CD4-positive, alpha-beta memory T cell (primary cell): ENCODE measurements at regions not wholly inside any gene's neighbourhood (a gene's known extent, or its start where the extent isn't known, plus 50 kb on each side); places are given as distances from the start of the nearest gene placed in this dataset.

Experiments used
- CTCF ChIA-PET: fragments of 350-600 bp; sonication (Branson Sonifier 250); formaldehyde crosslinking; loops from one replicate; lab custom pipeline; 2021; ENCODE audit warnings: inconsistent platforms; ENCODE audit not compliant: partially characterized antibody; lab: Charles Lee
- POLR2A ChIA-PET: fragments of 350-600 bp; sonication (Branson Sonifier 250); formaldehyde crosslinking; loops from one replicate; lab custom pipeline; 2021; ENCODE audit not compliant: partially characterized antibody; lab: Charles Lee
- DNase-seq, 5 donors: peaks; one replicate each; pipeline versions ENCODE4 v3.0.0 to v3.0.0-alpha.2; 2020 to 2022; ENCODE audit warnings: mixed read lengths in 1 of 5
- H3K27ac ChIP-seq: one replicate; pipeline ENCODE4 v1.7.0; 2013; ENCODE audit warnings: low read depth, low read length
- H3K27me3 ChIP-seq: 2 replicates; pipeline ENCODE4 v1.7.0; 2013; ENCODE audit warnings: mild to moderate bottlenecking, low read length, moderate library complexity; ENCODE audit not compliant: insufficient read depth
- H3K36me3 ChIP-seq: 2 replicates; pipeline ENCODE4 v1.7.0; 2013; ENCODE audit warnings: mild to moderate bottlenecking, low read length, moderate library complexity; ENCODE audit not compliant: insufficient read depth
- H3K4me1 ChIP-seq: 2 replicates; pipeline ENCODE4 v1.7.0; 2013; ENCODE audit warnings: mild to moderate bottlenecking, low read length, moderate library complexity; ENCODE audit not compliant: insufficient read depth
- H3K4me3 ChIP-seq, 2 donors: one replicate each; pipeline ENCODE4 v1.7.0; 2013; ENCODE audit warnings: low read length in 2 of 2, mild to moderate bottlenecking in 1 of 2
- H3K9me3 ChIP-seq, 2 donors: one replicate each; pipeline ENCODE4 v1.7.0; 2013; ENCODE audit warnings: low read length in 2 of 2, control low read depth in 1 of 2; ENCODE audit not compliant: control insufficient read depth in 1 of 2
- H3K27ac Mint-ChIP-seq, 7 donors: one replicate each; pipeline ENCODE4 v1.8.0; 2020 to 2021; ENCODE audit warnings: mixed read lengths in 7 of 7, mild to moderate bottlenecking in 6 of 7, inconsistent platforms in 3 of 7, moderate library complexity in 3 of 7
- H3K27me3 Mint-ChIP-seq, 2 donors: one replicate each; pipeline ENCODE4 v1.8.0; 2020 to 2021; ENCODE audit warnings: mixed read lengths in 2 of 2
- H3K36me3 Mint-ChIP-seq, 2 donors: one replicate each; pipeline ENCODE4 v1.8.0; 2020 to 2021; ENCODE audit warnings: mixed read lengths in 2 of 2, inconsistent platforms in 1 of 2, mild to moderate bottlenecking in 1 of 2
- H3K4me1 Mint-ChIP-seq, 4 donors: one replicate each; pipeline ENCODE4 v1.8.0; 2020 to 2021; ENCODE audit warnings: mixed read lengths in 4 of 4, mild to moderate bottlenecking in 1 of 4
- H3K4me3 Mint-ChIP-seq, 8 donors: one replicate each; pipeline ENCODE4 v1.8.0; 2020 to 2021; ENCODE audit warnings: mixed read lengths in 8 of 8, mild to moderate bottlenecking in 7 of 8, moderate library complexity in 6 of 8, inconsistent platforms in 3 of 8
- H3K9me3 Mint-ChIP-seq, 8 donors: one replicate each; pipeline ENCODE4 v1.8.0; 2020 to 2021; ENCODE audit warnings: mixed read lengths in 8 of 8, mild to moderate bottlenecking in 5 of 8, inconsistent platforms in 3 of 8, moderate library complexity in 1 of 8
- intact Hi-C: fragments of 100-400 bp; cut with micrococcal nuclease; formaldehyde crosslinking; loops from one replicate; pipeline ENCODE4 v1.15.1; 2023

- no peak for DNase-seq
- Histone ChIP-seq H3K36me3 (no peaks in the 10 kb centered on the region), H3K27me3 (no peaks in the 10 kb centered on the region), H3K4me3 (no peak overlapping the region), H3K27ac (no peak overlapping the region), H3K9me3 (no peaks in the 10 kb centered on the region), H3K4me1 (no peaks in the 10 kb centered on the region)
- no peaks in the 10 kb centered on the region for H3K36me3 Mint-ChIP-seq
- no peak overlapping the region for H3K27ac Mint-ChIP-seq
- H3K9me3 Mint-ChIP-seq: no peaks in the 10 kb centered on the region
- intact Hi-C loops: no loop called here
- H3K4me3 Mint-ChIP-seq: no peak overlapping the region
- no peaks in the 10 kb centered on the region for H3K4me1 Mint-ChIP-seq
- peaks cover 0 to 5% of the 10 kb centered on the region in 2 donors for H3K27me3 Mint-ChIP-seq
- POLR2A ChIA-PET: no interaction called here
- CTCF ChIA-PET: no interaction called here
These were observed 121.1 kb upstream of the SORBS2 start for GRCh38 chr4:185933078-185933581.

- H3K27ac ChIP-seq: no peak overlapping the region
- H3K27ac Mint-ChIP-seq: no peak overlapping the region
- H3K36me3 ChIP-seq: no peaks in the 10 kb centered on the region
- H3K4me3 ChIP-seq: no peak overlapping the region
- H3K36me3 Mint-ChIP-seq: no peaks in the 10 kb centered on the region
- no peaks in the 10 kb centered on the region for H3K4me1 ChIP-seq
- ChIA-PET POLR2A (no interaction called here), CTCF (no interaction called here)
- H3K9me3 ChIP-seq: no peaks in the 10 kb centered on the region
- no peak for DNase-seq
- intact Hi-C loops: no loop called here
- H3K27me3 ChIP-seq: no peaks in the 10 kb centered on the region
- peaks cover 0 to 3% of the 10 kb centered on the region in 2 donors for H3K27me3 Mint-ChIP-seq
- H3K4me3 Mint-ChIP-seq: no peak overlapping the region
- H3K4me1 Mint-ChIP-seq: no peaks in the 10 kb centered on the region
- H3K9me3 Mint-ChIP-seq: no peaks in the 10 kb centered on the region
These were observed 124.8 kb upstream of the SORBS2 start for GRCh38 chr4:185936650-185937376.

GRCh38 chr4:185938654-185939053, 126.7 kb upstream of the SORBS2 start:
- no peak overlapping the region for H3K27ac Mint-ChIP-seq
- no peaks in the 10 kb centered on the region for H3K36me3 Mint-ChIP-seq
- no peaks in the 10 kb centered on the region for H3K36me3 ChIP-seq
- intact Hi-C loops: no loop called here
- no peak overlapping the region for H3K4me3 ChIP-seq
- ChIA-PET CTCF (no interaction called here), POLR2A (no interaction called here)
- H3K9me3 ChIP-seq: no peaks in the 10 kb centered on the region
- peaks cover 0 to 3% of the 10 kb centered on the region in 2 donors for H3K27me3 Mint-ChIP-seq
- no peak for DNase-seq
- no peak overlapping the region for H3K4me3 Mint-ChIP-seq
- no peaks in the 10 kb centered on the region for H3K4me1 ChIP-seq
- no peaks in the 10 kb centered on the region for H3K4me1 Mint-ChIP-seq
- H3K9me3 Mint-ChIP-seq: no peaks in the 10 kb centered on the region
- no peaks in the 10 kb centered on the region for H3K27me3 ChIP-seq
- no peak overlapping the region for H3K27ac ChIP-seq

- peaks cover 0 to 3% of the 10 kb centered on the region in 2 donors for H3K27me3 Mint-ChIP-seq
- ChIA-PET POLR2A (no interaction called here), CTCF (no interaction called here)
- H3K27ac Mint-ChIP-seq: no peak overlapping the region
- no peaks in the 10 kb centered on the region for H3K9me3 ChIP-seq
- no peaks in the 10 kb centered on the region for H3K4me1 ChIP-seq
- H3K9me3 Mint-ChIP-seq: no peaks in the 10 kb centered on the region
- H3K36me3 Mint-ChIP-seq: no peaks in the 10 kb centered on the region
- no peaks in the 10 kb centered on the region for H3K36me3 ChIP-seq
- H3K4me3 Mint-ChIP-seq: no peak overlapping the region
- H3K4me1 Mint-ChIP-seq: no peaks in the 10 kb centered on the region
- no peaks in the 10 kb centered on the region for H3K27me3 ChIP-seq
- intact Hi-C loops: no loop called here
- no peak overlapping the region for H3K27ac ChIP-seq
- H3K4me3 ChIP-seq: no peak overlapping the region
- no peak for DNase-seq
These were observed 127.5 kb upstream of the TLR3 start for GRCh38 chr4:185941461-185941860.

GRCh38 chr4:185945252-185945651, 123.7 kb upstream of the TLR3 start:
- H3K9me3 ChIP-seq: no peaks in the 10 kb centered on the region
- H3K27ac ChIP-seq: no peak overlapping the region
- POLR2A ChIA-PET: no interaction called here
- H3K36me3 Mint-ChIP-seq: no peaks in the 10 kb centered on the region
- H3K9me3 Mint-ChIP-seq: no peaks in the 10 kb centered on the region
- H3K4me1 ChIP-seq: no peaks in the 10 kb centered on the region
- DNase-seq: no peak
- no peaks in the 10 kb centered on the region for H3K36me3 ChIP-seq
- no peak overlapping the region for H3K27ac Mint-ChIP-seq
- no peaks in the 10 kb centered on the region for H3K27me3 ChIP-seq
- intact Hi-C loops: no loop called here
- CTCF ChIA-PET: no interaction called here
- H3K4me3 ChIP-seq: no peak overlapping the region
- H3K4me1 Mint-ChIP-seq: no peaks in the 10 kb centered on the region
- H3K4me3 Mint-ChIP-seq: no peak overlapping the region
- peaks cover 9 to 11% of the 10 kb centered on the region in 2 donors for H3K27me3 Mint-ChIP-seq

- POLR2A ChIA-PET: no interaction called here
- Histone ChIP-seq H3K4me1 (no peaks in the 10 kb centered on the region), H3K36me3 (no peaks in the 10 kb centered on the region), H3K27ac (no peak overlapping the region), H3K27me3 (no peaks in the 10 kb centered on the region), H3K9me3 (no peaks in the 10 kb centered on the region), H3K4me3 (no peak overlapping the region)
- no peak overlapping the region for H3K4me3 Mint-ChIP-seq
- DNase-seq: no peak
- CTCF ChIA-PET: no interaction called here
- intact Hi-C loops: no loop called here
- no peak overlapping the region for H3K27ac Mint-ChIP-seq
- no peaks in the 10 kb centered on the region for H3K9me3 Mint-ChIP-seq
- H3K36me3 Mint-ChIP-seq: no peaks in the 10 kb centered on the region
- no peaks in the 10 kb centered on the region for H3K4me1 Mint-ChIP-seq
- peaks cover 9 to 11% of the 10 kb centered on the region in 2 donors for H3K27me3 Mint-ChIP-seq
These were observed 123.0 kb upstream of the TLR3 start for GRCh38 chr4:185945906-185946305.

- Mint-ChIP-seq H3K4me3 (no peak overlapping the region), H3K27me3 (peaks cover 9 to 11% of the 10 kb centered on the region in 2 donors), H3K4me1 (no peaks in the 10 kb centered on the region), H3K36me3 (no peaks in the 10 kb centered on the region), H3K27ac (no peak overlapping the region), H3K9me3 (no peaks in the 10 kb centered on the region)
- DNase-seq: no peak
- CTCF ChIA-PET: no interaction called here
- no peak overlapping the region for H3K27ac ChIP-seq
- no peaks in the 10 kb centered on the region for H3K4me1 ChIP-seq
- intact Hi-C loops: no loop called here
- no peaks in the 10 kb centered on the region for H3K27me3 ChIP-seq
- POLR2A ChIA-PET: no interaction called here
- no peaks in the 10 kb centered on the region for H3K36me3 ChIP-seq
- no peak overlapping the region for H3K4me3 ChIP-seq
- H3K9me3 ChIP-seq: no peaks in the 10 kb centered on the region
These were observed 118.1 kb upstream of the TLR3 start for GRCh38 chr4:185950891-185951290.
